ENCODE measurements at regions not wholly inside any gene's neighbourhood (a gene's known extent, or its start where the extent isn't known, plus 50 kb on each side); places are given as distances from the start of the nearest gene placed in this dataset.
"Not testable (repeated sequence)": the region's sequence is repeated elsewhere in the genome, so short reads cannot be mapped to it uniquely, and the experiment has no call there.

- DNase-seq (no peak), ATAC-seq (no peak)
- Histone ChIP-seq H3K36me3 (ENCODE audit: insufficient read depth in 1 of 2, low read depth in 1 of 2) (no peaks in the 10 kb centered on the region), H3K27me3 (ENCODE audit: insufficient read depth in 3 of 3, low read length in 2 of 3) (no peaks in the 10 kb centered on the region), H3K27ac (no peak overlapping the region), H3K9me3 (no peaks in the 10 kb centered on the region), H3K4me3 (no peak overlapping the region), H3K4me1 (no peaks in the 10 kb centered on the region)
- 76 to 90% (median 80%) methylated on average over 7 of the region's 7 CpGs for WGBS, 3 donors
- intact Hi-C loops (cut with DNase I): no loop called here
- TF ChIP-seq CTCF (IDR thresholded peaks at IDR 0.05): no peak
Measured at GRCh38 chr18:44579745-44580144, 100.9 kb upstream of the SETBP1 start.

- WGBS, 3 donors: 23 to 38% (median 23%) methylated on average over 2 of the region's 2 CpGs
- Histone ChIP-seq H3K4me3 (no peak overlapping the region), H3K27me3 (ENCODE audit: insufficient read depth in 3 of 3, low read length in 2 of 3) (no peaks in the 10 kb centered on the region), H3K4me1 (no peaks in the 10 kb centered on the region), H3K36me3 (ENCODE audit: insufficient read depth in 1 of 2, low read depth in 1 of 2) (no peaks in the 10 kb centered on the region), H3K9me3 (no peaks in the 10 kb centered on the region), H3K27ac (no peak overlapping the region)
- intact Hi-C loops (cut with DNase I): no loop called here
- ATAC-seq (no peak), DNase-seq (no peak)
- no peak for TF ChIP-seq CTCF (IDR thresholded peaks at IDR 0.05)
Measured at GRCh38 chr18:44580159-44580558, 100.5 kb upstream of the SETBP1 start.

GRCh38 chr18:44580782-44581181 is 99.9 kb upstream of the SETBP1 start:
- H3K9me3 ChIP-seq; DNase-seq; H3K36me3 ChIP-seq (ENCODE audit: insufficient read depth in 1 of 2, low read depth in 1 of 2); ATAC-seq; H3K4me1 ChIP-seq; intact Hi-C loops (cut with DNase I); H3K27me3 ChIP-seq (ENCODE audit: insufficient read depth in 3 of 3, low read length in 2 of 3); H3K27ac ChIP-seq; H3K4me3 ChIP-seq: not testable (repeated sequence)
- 96 to 98% (median 97%) methylated on average over 23 to 28 of the region's 28 CpGs for WGBS, 3 donors

- Histone ChIP-seq H3K36me3 (ENCODE audit: insufficient read depth in 1 of 2, low read depth in 1 of 2) (no peaks in the 10 kb centered on the region), H3K9me3 (no peaks in the 10 kb centered on the region), H3K27me3 (ENCODE audit: insufficient read depth in 3 of 3, low read length in 2 of 3) (no peaks in the 10 kb centered on the region), H3K27ac (no peak overlapping the region), H3K4me3 (no peak overlapping the region), H3K4me1 (no peaks in the 10 kb centered on the region)
- ATAC-seq (no peak), DNase-seq (no peak)
- intact Hi-C loops (cut with DNase I): no loop called here
- no peak for TF ChIP-seq CTCF (IDR thresholded peaks at IDR 0.05)
Measured at GRCh38 chr18:44582456-44582855, 98.2 kb upstream of the SETBP1 start.

- Histone ChIP-seq H3K9me3 (no peaks in the 10 kb centered on the region), H3K36me3 (ENCODE audit: insufficient read depth in 1 of 2, low read depth in 1 of 2) (no peaks in the 10 kb centered on the region), H3K27ac (no peak overlapping the region), H3K27me3 (ENCODE audit: insufficient read depth in 3 of 3, low read length in 2 of 3) (no peaks in the 10 kb centered on the region), H3K4me3 (no peak overlapping the region), H3K4me1 (no peaks in the 10 kb centered on the region)
- intact Hi-C loops (cut with DNase I): no loop called here
- DNase-seq (no peak), ATAC-seq (no peak)
- TF ChIP-seq CTCF (IDR thresholded peaks at IDR 0.05): no peak
Measured at GRCh38 chr18:44584900-44585299, 95.8 kb upstream of the SETBP1 start.
